GM18520 (cell line): ENCODE measurements at regions not wholly inside any gene's neighbourhood (a gene's known extent, or its start where the extent isn't known, plus 50 kb on each side); places are given as distances from the start of the nearest gene placed in this dataset.

Experiments
- ATAC-seq: cut with Tn5 transposase; IDR thresholded peaks from one replicate; pipeline ENCODE4 v1.9.1; 2021; ENCODE audit not compliant: unreplicated experiment

DNA sequence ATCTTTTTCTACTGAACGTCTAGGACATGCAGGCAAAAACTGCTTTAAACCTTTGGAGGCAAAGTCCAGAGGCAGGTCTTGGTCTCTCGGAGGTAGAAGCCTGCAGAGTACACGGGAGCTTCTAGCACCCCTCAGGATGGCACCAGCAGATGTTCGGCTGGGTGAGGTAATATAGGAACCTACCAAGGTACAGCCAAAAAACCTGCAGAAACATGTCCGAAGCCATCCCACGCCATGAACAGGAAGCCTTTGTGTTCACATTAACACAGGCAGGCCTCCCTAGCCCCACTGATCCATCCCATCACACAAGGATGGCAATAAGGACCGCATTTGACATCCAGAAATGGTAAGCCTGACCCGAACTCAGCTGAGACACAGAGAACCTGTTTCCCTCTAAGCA lies 157.9 kb upstream of the HES1 start:
- no peak for ATAC-seq

DNA sequence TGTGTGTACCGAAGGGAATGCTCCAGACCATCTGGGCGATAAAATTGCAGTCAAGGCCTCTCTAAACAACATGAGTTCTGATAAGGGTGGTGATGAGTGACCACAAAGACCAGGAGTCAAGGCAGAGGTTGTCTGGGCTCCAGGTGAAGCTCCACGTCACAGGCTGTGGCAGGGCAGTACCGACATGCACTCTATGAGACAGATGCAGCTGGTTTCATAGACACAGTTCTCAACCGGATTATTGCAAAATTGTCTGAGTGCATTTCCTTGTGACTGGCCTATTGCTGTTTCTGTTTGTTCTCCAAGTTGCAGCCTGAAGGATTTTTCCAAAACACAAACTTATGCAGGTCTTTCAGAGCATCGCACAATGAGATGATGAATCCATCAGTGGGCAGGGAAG lies 157.5 kb upstream of the HES1 start:
- ATAC-seq = no peak

DNA sequence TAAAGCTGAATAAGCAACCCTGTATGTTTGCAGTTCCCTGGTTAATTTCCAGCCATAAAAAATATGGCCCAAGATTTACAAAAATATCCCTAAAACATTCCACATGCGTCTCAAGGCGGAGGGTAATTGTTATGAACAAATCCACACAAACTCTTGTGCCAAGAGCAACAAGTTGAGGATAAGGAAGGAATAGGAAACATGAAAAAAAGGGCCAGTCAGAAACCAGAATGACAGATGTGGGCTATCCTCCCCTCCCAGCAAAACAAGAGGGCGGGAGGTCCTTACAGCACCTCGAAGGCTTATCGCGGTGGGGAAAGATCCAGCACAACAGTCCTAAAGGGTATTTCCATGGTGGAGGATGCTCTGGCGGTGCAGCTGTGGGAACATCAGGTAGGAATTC lies 155.6 kb upstream of the HES1 start:
- no peak for ATAC-seq

- no peak for ATAC-seq
Observed at GRCh38 chr3:193980905-193981304, 155.0 kb upstream of the HES1 start.

DNA sequence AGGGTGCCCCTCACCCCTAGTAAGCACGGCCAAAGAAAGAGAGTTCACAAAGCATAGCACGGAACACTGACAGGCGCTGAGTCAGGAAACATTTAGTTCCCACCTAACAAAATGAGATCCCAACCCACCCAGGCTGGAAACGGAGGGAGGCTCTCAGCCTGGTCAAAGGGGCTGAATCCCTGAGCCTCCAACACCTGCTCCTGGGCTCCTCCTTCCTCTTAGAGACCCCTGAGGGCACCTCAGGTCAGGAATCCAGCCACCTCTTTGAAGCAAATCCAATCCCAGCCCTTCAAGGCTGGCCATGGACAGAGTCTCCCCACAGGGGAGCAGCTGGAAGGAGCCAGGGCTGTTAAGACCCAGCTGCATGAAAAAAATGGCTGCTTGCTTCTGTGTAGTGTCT lies 154.4 kb upstream of the HES1 start:
- ATAC-seq = no peak

- no peak for ATAC-seq
Observed at GRCh38 chr3:193982258-193982659, 153.7 kb upstream of the HES1 start.

- ATAC-seq = no peak
Observed at GRCh38 chr3:193983846-193984818, 151.8 kb upstream of the HES1 start.

DNA sequence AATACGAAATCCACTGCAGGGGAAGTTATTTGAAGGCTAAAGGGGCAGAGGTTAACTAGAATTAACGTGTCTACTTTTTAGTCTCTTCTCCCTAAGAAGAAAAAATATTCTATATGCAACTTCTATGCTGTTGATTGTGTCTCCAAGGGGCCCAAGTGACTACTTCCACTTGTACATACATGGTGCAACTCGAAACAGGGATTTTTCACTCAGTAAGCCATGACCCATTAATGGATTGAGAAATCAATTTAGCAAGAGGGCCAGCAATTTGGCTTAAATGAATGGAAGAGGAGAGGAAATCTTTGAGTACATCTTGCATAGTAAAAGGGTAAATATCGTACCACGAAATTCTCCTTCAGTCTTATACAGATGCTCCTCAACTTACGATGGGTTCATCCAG lies 151.1 kb upstream of the HES1 start:
- no peak for ATAC-seq

GRCh38 chr3:193987186-193987585 lies 148.8 kb upstream of the HES1 start:
- no peak for ATAC-seq

GRCh38 chr3:193989186-193989585 lies 146.8 kb upstream of the HES1 start:
- no peak for ATAC-seq

GRCh38 chr3:193991666-193992424 lies 144.1 kb upstream of the HES1 start:
- ATAC-seq = no peak

GRCh38 chr3:193992425-193993037 lies 143.4 kb upstream of the HES1 start:
- ATAC-seq = no peak

DNA sequence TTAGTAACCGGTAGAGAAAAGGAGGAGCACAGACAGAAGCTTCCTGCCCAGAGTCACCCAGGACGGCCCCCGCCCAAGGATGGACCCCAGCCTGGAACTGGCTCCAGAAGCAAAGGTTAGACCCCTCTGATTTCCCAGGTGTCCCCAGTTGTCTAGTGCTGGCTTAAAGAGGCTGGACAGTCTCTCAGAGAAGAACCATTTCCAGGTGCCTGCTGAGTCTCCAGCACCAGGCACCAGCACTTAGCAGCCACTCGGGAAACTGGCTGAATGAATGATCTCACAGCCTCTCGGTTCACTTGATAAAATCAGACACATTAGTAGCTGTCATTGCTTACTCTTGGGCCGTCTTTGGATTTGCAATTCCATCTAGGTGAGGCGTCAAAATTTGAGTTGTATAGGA lies 139.7 kb upstream of the HES1 start:
- ATAC-seq = no peak

GRCh38 chr3:193996641-193997089 lies 139.3 kb upstream of the HES1 start:
- ATAC-seq = no peak

GRCh38 chr3:193997228-193998122 lies 138.5 kb upstream of the HES1 start:
- no peak for ATAC-seq

DNA sequence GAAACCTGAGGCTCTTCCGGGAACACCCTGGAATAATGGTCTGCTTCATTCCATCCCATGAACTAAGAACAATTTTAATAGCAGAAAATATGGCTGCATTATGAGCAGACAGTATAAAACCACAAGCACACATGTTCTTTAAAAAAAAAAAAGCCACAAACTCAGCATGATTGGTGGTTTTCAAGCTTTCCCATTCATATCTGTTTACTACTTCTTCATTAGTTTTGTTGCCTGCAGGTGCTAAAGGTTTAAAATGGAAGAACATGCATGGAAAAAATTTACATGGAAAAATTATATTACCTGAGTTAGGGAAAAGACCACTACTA lies 137.9 kb upstream of the HES1 start:
- ATAC-seq = no peak

DNA sequence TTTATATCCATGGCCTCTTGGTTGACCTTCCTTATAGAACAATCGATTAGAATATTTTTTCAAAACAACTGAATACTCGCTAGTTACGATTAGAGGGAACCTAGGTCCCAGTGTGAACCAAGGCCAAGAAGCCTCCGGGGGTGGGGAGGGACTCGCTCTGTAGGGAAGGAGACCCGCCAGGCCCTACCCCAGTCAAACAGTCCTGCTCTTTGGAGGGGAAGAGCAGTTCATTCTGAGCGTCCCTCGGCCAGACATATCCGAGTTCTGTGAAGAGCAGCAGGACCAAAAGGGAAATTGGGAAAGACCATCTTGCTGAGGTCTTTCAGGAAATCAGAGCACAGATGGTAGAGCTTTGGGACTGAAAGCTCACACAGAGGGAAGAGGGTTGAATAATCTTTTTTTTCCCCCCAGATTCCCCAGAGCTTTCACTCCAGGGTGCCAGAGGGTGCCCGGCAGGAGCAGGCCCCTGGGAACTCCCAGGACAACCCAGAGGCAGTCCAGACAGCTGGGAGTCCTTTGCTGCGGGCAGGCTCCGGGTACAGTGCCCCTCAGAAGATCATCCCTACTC lies 137.2 kb upstream of the HES1 start:
- no peak for ATAC-seq

DNA sequence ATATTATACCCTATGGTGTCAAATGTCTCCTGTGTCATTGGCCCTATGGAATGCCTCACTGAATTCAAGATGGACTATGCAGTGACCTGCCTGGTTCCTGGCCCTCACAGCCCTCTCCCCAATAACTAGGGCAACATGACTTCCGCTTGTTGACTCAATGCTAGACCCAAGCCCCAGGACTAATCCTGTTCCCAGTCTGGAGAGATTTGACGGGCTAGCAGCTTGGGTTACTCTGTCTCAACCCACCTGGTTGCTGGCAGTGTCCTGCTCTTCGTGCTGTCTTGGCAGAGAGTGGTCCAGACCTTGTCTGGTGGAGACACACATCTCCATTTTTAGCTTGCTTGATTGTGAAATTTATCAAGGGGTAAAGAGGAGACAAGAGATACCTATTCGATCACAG lies 135.8 kb upstream of the HES1 start:
- no peak for ATAC-seq

- ATAC-seq = no peak
Observed at GRCh38 chr3:194000712-194001111, 135.2 kb upstream of the HES1 start.

DNA sequence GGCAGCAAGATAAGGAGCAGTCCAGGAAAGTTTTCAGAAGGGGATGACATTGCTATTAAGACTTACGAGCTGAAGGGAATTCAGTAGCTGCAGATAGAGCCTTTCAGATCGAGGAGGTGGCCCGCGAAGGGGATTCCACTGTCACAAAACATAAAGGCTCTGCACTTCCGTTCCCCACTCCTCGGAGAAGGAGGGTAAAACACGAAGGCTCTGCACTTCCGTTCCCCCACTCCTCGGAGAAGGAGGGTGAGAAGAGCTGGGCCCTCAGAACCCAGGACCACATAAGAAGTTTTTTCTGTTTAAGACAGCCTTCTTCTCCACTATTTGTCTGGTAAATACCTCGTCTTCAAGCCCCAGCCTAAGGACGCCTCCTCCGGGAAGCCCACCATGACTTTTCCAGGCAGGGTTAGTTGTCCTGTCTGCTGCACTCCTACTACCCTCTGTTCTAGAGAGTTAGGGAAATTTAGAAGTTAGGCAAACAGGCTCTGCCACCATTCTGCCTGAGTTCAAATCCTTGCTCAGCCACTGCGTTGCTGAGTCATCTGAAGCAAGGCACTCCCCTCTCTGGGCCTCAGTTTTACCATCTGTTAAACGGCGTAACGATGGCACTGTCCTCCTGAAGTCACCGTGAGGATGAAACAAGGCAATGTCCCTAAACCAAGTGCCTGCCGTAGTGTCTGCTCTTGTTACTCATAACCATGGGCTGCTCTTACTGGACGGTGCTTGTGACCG lies 134.1 kb upstream of the HES1 start:
- ATAC-seq = no peak
